HG03108 (cell line): ENCODE measurements at regions not wholly inside any gene's neighbourhood (a gene's known extent, or its start where the extent isn't known, plus 50 kb on each side); places are given as distances from the start of the nearest gene placed in this dataset.

Experiments used
- ATAC-seq: cut with Tn5 transposase; IDR thresholded peaks from one replicate; pipeline ENCODE4 v1.9.1; 2021; ENCODE audit warnings: moderate library complexity; ENCODE audit not compliant: unreplicated experiment

DNA sequence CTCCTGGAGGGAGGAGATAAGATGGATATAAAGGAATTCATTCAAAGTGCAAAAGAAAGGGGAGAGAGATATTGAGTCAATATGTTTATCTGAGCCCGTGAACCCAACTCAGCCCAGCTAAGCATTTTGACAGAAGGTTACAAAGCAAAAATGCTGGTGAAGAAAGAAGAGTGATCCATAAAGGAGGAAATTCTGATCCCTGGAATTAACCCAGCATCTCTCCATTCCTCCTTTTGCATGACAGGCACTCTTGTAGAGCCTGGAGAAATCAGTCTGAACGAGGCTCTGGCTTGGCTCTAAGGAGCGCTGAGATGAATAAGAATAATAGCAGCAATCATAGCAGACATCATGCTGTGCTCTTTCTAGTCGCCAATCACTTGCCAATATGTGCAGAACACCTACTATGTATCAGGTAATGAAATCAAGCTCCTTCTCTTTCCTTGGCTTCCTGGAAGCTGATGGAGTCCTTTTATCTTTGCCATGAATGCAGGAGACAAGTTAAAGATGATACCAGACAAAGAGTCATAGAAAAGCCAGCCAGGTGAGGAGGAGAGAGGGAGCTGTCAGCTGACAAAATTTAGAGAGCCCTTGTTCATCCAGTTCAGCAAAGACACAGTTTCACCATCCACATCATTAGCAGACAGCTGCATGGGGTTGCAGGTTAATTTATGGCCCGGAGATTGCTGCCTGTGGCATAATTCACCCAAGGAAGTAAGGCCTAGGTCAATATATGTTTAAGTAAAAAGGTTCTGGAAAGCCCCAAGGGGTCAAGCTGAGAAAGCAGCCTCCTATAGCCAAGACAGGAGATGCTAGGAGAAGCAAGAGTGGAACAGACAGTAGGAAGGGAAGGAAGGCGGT, 476.5 kb upstream of the TBX3 start:
- ATAC-seq: no peak

DNA sequence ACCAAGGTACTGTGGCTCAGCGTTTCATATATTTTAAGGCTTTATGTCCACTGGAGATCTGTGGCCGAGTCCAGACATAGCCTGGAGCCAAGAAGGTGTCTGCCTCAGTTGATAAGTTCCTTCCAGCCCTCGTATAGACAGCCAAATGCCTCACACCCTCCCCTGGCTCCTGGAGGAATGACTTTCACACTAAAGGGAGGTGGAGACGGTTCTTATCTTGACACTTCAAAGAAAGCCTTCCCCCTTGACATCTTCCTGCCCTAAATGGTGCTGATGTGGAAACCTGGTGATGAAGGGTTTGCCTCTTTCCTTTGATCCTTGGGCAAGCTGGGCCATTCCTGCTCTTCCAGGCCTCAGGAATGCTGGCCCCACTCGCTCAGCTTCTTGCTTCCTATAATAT, 474.8 kb upstream of the TBX3 start:
- no peak for ATAC-seq

GRCh38 chr12:115155665-115156645, 472.0 kb upstream of the TBX3 start:
- no peak for ATAC-seq

DNA sequence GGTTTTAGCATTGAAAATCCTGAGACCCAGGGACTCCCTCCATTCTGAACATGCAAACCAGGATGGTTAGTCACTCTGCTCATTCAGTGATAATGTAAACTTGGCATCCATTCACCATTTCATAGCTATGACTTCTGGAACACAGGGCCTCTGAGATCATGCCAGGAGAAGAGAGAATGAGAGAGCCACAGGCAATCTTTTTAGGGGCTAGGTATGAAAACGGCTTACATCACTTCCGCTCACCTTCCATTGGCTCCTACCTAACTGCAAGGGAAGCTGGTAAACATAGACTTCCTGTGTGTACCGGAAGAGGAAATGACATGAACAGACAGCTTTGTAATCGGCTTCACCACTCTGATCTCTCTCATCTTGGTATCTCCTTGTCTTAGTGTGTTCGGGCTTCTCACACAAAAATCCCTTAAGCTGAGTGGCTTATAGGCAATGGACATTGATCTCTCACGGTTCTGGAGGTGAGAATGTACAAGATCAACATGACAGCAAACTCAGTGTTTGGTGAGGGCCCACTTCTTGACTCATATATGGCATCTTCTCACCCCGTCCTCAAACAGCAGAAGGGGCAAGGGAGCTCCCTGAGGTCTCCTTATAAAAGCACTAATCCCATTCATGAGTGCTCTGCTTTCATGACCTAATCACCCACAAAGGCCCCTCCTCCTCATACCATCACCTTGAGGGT, 465.9 kb upstream of the TBX3 start:
- no peak for ATAC-seq

DNA sequence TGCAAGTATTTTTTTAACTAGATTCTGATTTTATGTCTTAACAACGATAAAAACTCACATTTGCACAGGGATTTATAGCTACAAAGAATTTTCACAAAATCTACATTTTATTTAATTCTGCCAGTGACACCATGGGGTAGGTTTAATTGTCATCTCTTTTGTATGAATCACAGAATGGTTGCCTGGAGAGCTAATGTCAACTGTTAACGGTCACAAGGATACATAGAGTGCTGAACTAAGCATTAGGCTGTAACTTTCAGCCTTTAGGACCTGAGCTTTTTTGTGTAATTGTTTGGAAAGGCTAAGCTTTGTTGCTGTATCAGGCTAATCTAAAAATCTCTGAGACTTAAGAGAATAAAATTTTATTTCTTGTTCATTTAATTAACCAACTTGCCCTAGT, 465.3 kb upstream of the TBX3 start:
- ATAC-seq: no peak

GRCh38 chr12:115147916-115148315, 463.9 kb upstream of the TBX3 start:
- no peak for ATAC-seq

- no peak for ATAC-seq
Measured at GRCh38 chr12:115146453-115146852, 462.5 kb upstream of the TBX3 start.

DNA sequence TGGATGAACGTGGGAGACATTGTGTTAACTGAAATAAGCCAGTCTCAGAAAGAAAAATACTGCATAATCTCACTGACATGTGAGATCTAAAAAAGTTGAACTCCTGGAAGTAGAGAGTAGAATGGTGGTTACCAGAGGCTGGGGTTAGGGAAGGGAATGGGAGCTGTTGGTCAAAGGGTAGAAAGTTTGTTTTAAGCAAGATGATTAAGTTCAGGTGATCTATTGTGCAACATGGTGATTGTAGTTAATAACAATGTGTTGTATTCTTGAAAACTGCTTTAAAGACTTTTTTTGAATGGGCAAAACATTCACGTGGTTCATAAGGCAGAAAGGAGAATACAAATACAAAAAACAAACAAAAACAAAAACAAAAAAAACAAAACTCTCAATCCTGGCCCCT, 460.4 kb upstream of the TBX3 start:
- ATAC-seq: no peak

GRCh38 chr12:115140981-115141655, 457.1 kb upstream of the TBX3 start:
- ATAC-seq: no peak

DNA sequence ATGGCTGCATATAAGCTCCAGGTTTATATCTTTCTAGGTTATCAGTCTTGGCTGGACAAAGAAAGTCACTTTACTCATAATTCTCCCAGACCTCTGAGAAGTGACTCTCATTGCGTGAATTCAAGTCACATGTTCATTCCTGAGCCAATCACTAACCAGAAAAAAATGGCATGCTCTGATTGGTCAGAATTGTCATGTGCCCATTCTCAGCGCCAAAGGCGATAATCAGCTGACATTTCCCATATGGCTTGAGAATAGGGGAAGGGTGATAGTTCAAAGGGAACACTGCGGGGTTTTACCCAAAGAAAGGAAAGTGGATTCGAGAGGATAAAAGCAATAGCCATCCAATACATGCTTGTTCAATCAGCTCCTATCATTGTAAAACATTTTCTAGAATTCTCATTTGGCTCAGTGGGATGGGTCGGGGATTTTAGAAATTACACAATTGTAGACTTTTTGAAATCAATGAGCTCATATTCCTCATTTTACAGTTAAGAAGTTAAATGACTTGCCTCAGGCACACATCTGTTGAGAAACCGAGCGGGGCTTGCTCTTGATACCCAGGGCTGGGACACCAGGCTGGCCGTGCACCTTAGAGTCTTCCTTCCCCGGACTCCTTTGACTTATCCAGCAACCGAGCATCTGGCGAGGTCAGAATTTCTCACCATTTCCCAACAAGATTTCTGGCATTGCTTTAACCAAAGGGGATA, 454.0 kb upstream of the TBX3 start:
- no peak for ATAC-seq

- ATAC-seq: no peak
Measured at GRCh38 chr12:115135800-115136211, 451.8 kb upstream of the TBX3 start.

DNA sequence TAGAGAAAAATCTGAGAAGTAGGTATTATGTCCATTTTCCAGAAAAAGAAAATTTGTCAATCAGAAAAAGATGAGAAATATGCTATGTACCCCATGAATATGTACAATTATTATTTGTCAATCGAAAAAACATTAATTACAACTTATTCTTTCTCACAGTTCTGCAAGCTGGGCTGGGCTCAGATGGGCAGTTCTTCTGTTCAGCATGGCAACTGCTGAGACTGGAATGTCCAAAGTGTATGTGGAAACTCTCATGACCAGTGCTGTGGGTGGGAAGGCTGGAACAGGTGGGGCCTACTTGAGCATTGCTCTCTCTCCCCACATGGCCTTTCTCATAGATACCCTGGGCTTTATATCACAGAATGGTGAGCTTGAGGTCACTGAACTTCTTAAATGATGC, 450.3 kb upstream of the TBX3 start:
- ATAC-seq: no peak

DNA sequence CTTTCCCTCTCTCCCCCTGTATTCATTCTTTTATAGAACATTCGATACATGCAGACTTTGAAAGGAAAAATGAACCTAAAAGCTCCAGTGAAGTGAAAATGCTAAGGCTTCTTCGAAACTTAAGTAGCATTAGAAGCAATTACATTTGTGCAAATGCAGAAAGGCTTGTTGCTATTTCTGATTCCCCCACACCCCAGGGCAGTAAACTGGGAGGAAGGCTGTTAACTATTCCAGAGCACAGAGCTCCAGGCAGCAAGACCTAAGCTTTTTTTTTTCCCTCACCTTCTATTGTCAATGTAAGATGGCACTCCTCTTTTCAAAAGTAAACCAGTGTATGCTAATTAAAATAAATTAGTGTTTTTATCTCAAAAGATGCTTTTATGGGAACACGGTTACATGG, 448.9 kb upstream of the TBX3 start:
- no peak for ATAC-seq

DNA sequence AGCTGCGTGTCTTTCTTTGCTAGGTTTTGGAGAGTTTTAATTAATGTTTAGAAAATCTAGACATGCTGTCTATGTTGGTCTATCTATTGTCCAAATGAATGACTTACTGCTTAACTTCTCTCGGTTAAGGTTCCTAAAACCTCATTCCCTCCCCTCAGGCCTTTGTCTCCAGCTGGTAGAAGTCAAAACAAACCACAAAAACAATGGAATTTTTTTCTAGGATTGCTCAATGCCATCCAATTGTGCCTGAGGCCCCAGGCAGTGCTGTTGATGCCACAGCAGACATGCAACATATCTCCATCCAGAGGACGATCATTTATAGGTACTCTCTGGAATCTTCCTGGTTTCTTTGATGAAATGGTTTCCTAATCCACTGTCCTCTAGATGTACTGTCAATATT, 448.2 kb upstream of the TBX3 start:
- no peak for ATAC-seq

DNA sequence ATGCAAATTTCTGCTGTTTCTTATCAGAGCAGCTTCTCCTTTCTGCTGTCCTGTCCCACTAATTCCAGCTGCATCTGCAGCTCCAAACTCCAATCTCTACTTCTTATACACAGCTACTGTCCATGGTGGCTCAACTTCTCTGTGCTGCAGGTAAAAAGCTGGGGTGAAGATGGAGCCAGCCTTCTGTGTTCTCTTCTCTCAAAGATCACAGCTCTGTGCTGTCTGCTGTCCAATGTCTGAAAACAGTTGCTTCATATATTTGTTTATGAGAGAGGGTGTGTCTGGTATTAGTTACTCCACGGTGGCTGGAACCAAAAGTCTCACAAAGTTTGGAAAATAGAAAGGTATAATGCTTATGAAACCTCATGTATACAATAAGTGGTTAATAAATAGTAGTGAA, 445.8 kb upstream of the TBX3 start:
- ATAC-seq: no peak

GRCh38 chr12:115121053-115121452, 437.1 kb upstream of the TBX3 start:
- ATAC-seq: no peak

- ATAC-seq: no peak
Measured at GRCh38 chr12:115118177-115118724, 434.3 kb upstream of the TBX3 start.

DNA sequence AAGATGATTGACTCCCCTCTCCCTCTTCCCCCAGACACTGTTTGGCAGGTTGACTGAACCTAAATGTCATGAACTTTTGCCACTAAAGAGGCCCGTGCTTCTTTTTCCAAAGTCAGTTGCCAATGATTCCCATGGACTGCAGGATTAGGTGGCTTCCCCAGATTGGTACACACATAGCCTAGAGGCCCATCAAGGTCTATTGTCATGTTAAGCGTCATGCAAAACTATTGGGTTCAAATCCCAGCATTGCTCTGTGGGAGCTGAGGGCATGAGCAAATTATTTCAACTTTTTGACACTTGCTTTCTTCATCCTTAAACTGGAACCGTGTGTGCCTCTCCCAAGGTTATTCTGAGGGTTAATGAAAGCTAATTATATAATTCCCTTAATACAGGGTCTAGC, 430.2 kb upstream of the TBX3 start:
- ATAC-seq: no peak

DNA sequence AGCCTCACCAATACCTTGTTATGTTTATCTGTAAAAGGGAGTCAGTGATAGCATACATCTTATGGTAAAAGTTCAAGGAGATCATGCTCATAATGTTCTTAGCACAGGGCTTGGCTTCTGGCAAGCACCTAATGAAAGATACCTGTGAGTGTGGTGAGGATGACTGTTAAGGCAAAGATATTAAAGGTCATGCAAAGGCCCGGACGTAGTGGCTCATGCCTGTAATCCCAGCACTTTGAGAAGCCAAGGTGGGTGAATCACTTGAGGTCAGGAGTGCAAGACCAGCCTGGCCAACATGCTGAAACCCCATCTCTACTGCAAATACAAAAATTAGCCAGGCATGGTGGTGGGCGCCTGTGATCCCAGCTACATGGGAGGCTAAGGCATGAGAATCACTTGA, 425.9 kb upstream of the TBX3 start:
- ATAC-seq: no peak
